GM18861 (cell line): ENCODE measurements at regions not wholly inside any gene's neighbourhood (a gene's known extent, or its start where the extent isn't known, plus 50 kb on each side); places are given as distances from the start of the nearest gene placed in this dataset.

ENCODE experiments used
- ATAC-seq: cut with Tn5 transposase; IDR thresholded peaks from one replicate; pipeline ENCODE4 v1.9.1; 2021; ENCODE audit not compliant: unreplicated experiment

DNA sequence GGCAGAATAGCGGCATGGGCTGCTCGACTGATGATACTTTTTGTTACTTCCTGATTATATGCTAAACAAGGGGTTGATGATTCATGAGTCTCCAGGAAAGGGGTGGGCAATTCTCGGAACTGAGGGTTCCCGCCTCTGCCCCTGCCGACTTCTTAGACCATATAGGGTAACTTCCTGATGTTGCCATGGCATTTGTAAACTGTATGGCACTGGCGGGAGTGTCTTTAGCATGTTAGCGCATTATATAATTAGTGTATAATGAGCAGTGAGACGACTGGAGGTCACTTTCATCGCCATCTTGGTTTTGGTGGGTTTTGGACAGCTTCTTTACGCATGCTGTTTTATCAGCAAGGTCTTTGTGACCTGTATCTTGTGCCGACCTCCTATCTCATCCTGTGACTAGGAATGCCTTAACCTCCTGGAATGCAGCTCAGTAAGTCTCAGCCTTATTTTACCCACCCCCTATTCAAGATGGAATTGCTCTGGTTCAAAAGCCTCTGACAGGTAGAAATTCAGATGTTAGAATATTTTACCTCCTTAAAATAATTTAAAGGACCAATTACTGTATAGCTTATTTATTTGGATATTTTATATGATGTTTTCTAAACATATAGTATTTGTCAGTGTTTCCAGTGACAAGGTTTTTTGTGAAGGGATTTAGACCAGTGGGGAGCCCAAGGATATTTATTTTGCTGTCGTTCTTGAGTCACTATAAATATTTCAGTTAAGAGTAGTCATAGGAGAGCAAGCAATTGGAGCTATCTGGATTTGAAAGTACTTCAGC, 90.1 kb upstream of the PIK3CG start:
- ATAC-seq = no peak

DNA sequence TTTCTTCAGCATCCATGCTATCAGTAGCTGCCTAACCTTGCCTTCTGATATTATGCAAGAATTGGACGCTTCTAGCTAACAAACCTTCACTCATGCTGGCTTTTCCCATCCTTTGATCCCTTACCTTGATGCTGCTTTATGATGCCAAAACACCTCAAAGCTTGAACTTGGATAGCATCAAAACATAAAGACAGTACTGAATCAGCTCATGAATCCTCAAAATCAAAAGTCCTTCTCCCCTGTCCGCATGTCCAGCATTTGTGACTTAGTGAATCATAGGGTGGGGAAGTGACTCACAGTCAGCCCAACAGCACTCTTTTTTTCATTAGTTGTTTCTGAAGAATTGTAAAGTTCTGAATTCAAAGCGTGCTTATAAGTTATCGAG, 89.5 kb upstream of the PIK3CG start:
- no peak for ATAC-seq

DNA sequence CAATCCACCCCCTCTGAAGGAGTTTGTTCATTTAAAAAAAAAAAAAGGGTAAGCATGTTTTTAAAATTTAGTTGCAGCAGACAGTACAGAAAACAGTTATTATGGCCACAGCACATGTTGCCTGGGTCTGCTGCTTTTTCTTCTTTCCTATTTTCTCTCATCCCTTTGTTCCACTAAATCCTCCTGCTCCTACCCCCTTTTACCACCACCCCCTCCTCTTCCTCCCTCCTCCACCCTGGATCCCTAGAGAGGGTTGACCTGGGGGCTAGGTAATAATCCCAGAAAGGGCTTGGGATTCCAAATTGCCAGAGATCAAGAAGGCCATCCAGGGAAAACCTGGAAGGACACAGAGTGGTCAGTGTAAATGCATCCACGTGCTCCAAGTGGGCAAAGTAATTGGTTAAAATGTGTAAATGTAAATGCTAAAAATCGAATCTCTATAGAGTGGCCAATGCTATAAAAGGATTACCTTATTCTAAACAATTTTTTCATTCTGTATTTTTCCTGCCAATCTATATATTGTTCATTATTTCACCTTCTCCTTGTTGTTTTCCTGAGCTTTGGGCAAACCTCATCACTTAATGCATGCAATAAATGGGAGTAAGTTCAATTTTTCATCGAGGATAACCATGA, 89.0 kb upstream of the PIK3CG start:
- no peak for ATAC-seq

DNA sequence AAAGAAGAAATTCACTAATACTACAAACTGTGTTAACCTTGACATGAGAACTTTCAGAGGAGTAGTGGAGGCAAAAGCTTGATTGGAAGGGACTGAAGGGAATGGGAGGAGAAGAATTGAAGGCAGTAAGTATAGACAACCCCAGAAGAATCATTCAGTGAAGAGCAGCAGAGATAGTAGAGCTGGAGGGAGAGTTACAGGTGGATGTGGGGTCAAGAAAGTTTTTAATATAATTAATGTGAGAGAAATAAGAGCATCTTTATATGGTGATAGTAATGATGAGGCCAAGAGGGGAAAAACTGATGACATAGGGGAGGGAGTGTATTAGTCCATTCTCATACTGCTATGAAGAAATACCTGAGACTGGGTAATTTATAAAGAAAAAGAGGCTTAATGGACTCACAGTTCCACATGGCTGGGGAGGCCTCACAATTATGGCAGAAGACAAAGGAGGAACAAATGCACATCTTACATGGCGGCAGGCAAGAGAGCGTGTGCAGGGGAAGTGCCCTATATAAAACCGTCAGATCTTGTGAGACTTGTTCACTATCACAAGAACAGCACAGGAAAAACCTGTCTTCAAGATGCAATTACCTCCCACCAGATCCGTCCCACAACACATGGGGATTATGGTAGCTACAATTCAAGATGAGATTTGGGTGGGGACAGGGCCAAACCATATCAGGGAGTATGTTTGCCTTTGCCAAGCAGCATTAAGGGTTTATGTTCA, 88.3 kb upstream of the PIK3CG start:
- ATAC-seq = no peak

DNA sequence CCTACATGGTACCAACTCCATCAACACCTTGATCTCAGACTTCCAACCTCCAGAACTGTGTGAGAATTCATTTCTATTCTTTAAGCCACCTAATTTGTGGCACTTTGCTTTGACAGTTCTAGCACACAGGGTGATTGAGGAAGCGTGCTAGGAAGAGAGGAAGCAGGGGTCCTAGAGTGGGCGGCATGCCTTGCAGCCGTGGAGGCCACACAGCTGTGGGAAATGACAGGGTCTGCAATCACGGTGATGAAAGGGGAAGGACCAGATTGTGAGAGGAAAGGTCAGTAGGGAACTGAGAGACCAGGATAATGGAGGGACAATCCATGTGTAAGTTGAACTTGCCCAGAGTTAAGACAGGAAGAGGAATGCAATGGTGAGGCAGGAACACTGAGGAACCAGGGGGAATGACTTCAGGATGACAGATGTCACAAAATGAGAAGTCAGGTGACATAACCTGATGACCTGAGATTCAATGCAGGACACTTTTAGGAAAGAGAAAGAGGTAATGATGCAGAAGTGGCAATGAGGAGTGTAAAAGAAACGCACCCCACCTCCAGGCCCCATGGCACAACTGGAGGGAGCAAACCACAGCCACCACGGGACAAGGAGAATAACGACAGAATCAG, 87.3 kb upstream of the PIK3CG start:
- ATAC-seq = no peak

- ATAC-seq = no peak
Observed at GRCh38 chr7:106778656-106779250, 86.3 kb upstream of the PIK3CG start.

- ATAC-seq = no peak
Observed at GRCh38 chr7:106779877-106780276, 85.2 kb upstream of the PIK3CG start.

DNA sequence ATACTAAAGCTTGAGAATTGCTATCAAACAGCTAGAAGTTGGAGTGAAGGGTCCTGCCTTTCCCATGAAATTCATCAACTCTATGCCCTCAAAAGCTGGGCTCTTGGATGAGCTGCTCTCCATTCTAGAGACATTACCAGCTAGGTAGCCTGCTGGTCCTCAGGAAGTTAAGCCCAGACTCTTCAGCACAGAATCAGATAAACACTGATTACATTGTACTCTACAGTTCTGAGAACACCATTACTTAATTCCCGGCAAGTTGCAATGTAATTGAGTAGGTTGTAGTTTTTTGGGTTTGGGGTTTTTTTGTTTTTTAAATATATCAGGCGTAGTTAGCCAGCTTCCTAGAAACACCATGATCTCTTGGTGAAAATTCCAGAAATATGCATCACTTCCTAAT, 84.1 kb upstream of the PIK3CG start:
- ATAC-seq = no peak

DNA sequence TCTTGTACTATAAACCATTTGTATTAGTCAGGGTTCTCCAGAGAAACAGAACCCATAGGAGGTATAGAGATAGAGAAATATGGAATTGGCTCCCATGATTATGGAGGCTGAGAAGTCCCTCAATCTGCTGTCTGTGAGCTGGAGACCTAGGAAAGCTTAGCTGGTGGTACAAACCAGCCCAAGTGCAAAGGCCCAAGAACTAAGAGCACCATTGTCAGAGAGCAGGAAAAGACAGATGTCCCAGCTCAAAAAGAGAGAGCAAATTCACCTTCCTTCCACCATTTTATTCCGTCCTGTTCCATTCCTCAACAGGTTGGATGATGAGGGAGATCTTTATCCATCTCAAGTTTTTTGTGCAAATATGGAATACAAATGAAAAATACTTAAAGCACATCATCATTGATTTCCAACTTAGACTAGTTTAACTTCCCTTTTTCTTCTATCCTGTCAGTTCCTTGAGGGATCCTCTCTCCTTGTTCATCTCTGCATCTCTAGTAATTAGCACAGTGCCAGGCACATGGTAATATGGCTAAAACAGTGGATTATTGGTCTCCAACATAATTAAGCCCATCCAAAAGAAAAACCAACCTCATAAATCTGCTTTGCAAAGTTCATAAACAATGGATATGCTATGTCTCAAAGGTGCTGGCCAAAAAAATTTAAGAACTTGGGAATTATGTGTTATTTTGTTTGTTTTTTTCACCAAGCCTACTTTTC, 83.1 kb upstream of the PIK3CG start:
- no peak for ATAC-seq

- ATAC-seq = no peak
Observed at GRCh38 chr7:106783286-106783685, 81.8 kb upstream of the PIK3CG start.

DNA sequence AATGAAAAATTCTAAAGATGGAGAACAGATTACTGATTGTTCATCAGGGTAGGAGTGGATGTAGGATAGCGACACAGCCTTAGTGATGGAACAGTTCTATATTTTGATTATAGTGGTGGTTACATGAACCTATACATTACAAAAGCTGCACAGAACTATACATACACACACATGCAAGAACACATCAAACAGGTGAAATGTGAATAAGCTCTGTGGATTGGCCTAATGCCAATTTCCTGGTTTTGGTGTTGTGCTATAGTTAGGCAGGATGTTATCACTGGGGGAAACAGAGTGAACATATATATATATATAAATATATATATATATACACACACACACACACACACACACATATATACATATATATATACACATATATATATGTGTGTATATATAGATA, 76.4 kb upstream of the PIK3CG start:
- ATAC-seq = no peak

GRCh38 chr7:106791526-106791925, 73.6 kb upstream of the PIK3CG start:
- ATAC-seq = no peak

GRCh38 chr7:106792233-106792926, 72.7 kb upstream of the PIK3CG start:
- ATAC-seq = no peak

DNA sequence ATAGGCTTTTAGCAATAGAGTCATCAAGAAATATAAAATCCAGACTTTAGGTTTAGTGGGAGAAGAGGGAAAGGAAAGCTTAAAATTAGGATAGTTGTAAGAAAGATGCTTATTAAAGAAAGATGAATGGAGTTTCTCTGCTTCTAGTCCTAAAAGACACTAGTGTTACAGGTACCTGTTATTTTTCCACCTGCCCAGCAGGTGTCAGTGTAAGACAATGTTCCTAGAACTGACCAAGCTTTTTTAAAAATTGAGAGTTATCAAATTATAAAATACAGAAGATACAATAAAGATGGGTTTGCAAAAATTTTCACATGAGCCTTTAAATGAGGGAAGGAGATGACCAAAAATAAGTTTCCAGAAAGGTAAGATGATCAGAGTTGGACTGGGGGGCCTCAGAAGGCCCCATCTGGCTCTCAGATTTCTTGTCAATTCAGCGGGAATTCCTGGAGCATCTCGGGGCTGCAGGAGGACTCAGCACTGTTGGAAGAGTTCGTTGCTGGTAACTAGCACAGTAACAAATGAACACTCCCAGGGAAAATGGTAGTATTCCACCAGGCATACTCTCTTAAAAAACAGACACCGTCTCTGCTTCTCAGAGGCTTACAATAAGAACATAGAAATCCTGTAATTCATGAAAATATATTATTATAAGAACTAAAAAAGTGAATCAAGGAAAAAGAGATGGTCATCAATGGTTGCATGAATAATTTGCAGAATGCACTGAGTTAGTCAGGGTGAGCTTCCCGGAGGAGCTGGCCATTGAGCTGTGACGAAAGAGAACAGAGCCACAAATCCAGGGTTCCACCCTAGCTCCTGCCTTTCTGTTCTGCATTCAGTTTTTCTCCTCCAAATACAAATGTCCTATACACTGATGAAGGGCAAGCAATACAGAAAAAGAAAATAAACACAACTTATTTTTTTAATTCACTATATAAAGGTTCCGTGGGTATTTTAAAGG, 71.8 kb upstream of the PIK3CG start:
- ATAC-seq = no peak

- ATAC-seq = no peak
Observed at GRCh38 chr7:106794276-106795083, 70.6 kb upstream of the PIK3CG start.

- ATAC-seq = no peak
Observed at GRCh38 chr7:106795084-106795876, 69.8 kb upstream of the PIK3CG start.

DNA sequence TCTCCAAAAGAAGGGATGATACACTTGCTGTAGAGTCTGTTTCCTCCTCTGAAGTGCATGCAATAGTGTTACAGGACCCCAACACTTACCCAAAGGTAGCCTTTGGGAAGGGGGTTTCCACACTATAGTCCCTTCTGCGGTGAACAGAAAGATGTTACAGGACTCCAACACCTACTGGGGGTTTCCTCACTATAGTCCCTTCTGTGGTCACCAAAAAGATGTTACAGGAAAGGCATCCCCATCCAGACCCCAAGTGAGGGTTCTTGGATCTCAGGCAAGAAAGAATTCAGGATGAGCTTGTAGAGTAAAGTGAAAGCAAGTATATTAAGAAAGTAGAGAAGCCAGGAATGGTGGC, 69.2 kb upstream of the PIK3CG start:
- ATAC-seq = no peak
